Sciatic nerve (tissue), 2 donors: ENCODE measurements at regions not wholly inside any gene's neighbourhood (a gene's known extent, or its start where the extent isn't known, plus 50 kb on each side); places are given as distances from the start of the nearest gene placed in this dataset.
"Not testable (repeated sequence)": the region's sequence is repeated elsewhere in the genome, so short reads cannot be mapped to it uniquely, and the experiment has no call there.

ENCODE experiments used
- ATAC-seq: fragments of 200-7000 bp; cut with Tn5 transposase; one replicate; pipeline ENCODE4 v1.9.1; 2020; ENCODE audit warnings: mild to moderate bottlenecking, moderate library complexity
- DNase-seq: peaks from one replicate; pipeline ENCODE4 v3.0.0-alpha.2; 2020; ENCODE audit warnings: low spot score
- intact Hi-C: fragments of 100-400 bp; cut with DNase I; formaldehyde crosslinking; loops from one replicate; pipeline ENCODE4 v1.14.2; 2022
- donor health status: DM: no; HTN: no; CAD: no.
- donor health status: DM: no; HTN: no; CAD: no.

DNA sequence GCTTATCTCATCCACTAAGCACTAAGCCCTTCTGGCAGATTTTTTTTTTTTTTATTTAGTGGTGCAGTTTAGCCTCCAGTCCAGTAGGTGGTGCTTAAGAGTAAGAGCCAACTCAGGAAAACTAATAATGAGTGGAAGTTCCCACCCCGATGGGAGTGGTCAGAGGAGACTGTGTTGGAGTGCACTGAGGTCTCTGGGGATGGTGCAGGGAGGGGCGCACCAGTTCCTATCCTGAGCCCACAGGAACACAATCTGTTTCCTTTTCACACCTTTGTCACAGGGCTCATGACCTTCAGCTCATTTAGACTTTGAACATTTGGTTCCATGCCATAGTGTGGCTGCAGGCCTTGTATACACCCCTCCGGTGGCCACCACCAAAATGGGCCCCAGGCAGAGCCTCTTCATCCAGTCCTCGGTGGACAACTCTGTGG is 367.4 kb downstream of the SPRY2 start:
- peak; percentile 51 for ATAC-seq
- intact Hi-C loops: no loop called here
- DNase-seq: no peak

DNA sequence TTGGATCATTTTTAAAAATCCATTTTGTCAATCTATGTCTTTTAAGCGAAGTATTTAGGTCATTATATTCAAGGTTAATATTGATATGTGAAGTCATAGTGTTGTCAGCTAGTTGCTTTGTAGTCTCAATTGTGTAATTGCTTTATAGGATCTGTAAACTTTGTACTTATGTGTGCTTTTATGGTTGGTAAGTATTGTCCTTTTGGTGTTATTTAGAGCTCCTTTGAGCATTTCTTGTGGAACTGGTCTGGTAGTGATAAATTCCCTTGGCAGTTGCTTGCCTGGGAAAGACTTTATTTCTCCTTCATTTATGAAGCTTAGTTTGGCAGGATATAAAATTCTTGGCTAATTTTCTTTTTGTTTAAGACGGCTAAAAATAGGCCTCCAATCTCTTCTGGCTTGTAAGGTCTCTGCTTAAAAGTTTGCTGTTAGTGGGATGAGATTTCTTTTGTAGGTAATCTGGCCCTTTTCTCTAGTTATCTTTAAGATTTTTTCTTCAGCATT is 368.8 kb downstream of the SPRY2 start:
- DNase-seq (no peak), ATAC-seq (no peak)
- intact Hi-C loops: no loop called here

DNA sequence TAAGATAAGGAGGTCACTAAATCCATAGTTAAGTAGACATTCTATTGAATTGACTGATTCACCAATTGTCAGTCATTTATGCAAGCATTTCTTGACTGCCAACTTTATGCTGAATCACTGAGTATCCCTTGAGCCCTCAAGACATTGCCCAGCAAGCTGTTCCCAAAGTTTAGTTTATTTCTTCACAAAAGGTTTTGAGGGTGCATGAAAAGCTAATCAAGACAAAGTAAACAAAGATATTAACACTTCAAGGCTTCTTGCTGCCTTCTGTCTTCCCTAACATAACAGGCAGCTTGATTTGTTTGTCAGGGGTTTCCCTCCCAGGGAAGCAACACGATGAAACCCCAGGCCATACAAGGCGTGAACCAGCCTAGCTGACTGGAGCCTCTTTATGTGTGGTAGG is 374.4 kb downstream of the SPRY2 start:
- no peak for ATAC-seq
- intact Hi-C loops: no loop called here
- no peak for DNase-seq

DNA sequence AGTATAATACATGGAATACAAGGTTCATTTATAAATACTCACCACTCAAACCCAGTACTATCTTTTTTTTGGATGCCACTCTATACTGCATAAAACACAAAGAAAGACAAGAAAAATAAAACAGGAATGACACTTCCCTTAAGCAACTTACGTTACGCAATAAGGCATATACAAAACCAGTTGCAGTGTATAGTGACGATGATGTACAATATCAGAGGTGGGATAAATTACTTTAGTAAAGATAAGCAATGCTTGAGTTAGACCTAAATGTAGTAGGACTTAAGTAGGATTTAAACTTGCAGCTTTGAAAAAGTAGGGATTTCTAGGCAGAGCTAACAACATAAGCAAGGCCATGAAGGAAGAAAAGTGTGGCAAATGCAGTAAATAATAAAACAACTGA is 374.9 kb downstream of the SPRY2 start:
- DNase-seq (no peak), ATAC-seq (no peak)
- intact Hi-C loops: no loop called here

DNA sequence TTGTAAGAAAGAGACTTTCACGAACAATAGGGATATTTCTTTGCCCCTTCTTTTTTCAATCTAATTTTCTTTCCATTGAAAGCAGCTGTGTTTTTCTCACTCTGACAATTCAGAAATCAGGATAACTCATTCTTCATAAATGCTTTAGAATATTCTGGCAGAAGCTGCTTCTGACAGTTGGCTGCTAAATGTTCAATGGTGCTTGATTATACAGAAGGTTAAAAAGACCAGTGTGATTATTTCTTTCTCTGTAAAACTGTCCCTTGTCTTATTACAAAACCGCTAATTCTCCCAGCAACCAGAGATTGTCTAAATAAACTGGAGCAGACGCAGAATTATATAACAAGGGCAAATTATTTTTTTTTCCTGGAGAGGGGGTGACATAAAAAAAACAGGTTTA is 394.4 kb downstream of the SPRY2 start:
- DNase-seq (no peak), ATAC-seq (no peak)
- intact Hi-C loops: no loop called here

DNA sequence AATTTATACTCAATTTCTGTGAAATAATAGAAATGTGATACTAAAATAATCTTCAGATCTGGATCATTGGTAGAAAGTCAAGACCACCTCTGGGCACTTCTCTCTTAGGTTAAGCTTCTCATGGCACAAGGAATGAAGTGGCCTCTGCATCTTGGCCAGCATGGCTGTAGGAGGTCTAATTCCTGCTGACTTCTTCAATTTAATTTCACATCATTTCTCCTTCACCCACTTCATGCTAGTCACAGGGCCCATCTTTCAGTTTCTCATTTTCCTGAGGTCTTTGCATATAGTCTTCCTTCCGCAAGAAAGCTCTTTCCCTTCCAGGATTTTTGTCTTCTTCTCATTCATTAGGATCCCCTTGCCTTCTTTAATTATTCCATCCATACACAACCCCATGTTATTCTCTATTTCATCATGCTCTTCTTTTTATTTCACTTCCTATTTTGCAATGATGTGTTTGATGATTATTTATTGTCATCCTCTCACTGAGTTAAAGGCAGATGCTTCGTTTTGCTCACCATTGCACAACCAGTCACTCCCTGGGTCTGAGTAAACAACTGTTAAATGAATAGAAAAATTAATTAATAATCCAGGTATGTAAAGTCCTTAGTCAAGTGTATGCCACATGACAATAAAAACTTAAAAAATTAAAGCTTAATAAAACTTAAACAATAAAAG is 397.4 kb downstream of the SPRY2 start:
- intact Hi-C loops: no loop called here
- DNase-seq: no peak
- no peak for ATAC-seq

DNA sequence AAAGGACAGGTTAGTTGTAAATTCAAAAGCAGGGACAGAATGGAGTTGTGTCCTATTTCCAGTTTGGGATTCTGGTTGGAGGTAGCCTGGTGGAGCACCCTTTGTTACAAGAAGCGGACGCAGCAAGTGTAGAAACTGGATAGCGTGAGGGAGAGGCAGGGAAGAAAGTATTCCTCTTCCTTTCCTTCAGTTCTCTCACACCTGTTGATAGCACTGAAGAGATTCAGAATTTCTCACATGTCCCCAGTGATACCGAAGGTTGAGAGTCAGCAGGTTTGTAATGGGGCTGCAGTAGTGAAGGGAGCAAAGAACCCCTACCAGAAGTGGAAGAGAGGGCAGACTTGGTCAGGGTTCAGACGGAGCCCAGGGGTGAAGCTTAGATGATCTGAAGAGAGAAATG is 399.2 kb downstream of the SPRY2 start:
- intact Hi-C loops: no loop called here
- no peak for DNase-seq
- no peak for ATAC-seq

DNA sequence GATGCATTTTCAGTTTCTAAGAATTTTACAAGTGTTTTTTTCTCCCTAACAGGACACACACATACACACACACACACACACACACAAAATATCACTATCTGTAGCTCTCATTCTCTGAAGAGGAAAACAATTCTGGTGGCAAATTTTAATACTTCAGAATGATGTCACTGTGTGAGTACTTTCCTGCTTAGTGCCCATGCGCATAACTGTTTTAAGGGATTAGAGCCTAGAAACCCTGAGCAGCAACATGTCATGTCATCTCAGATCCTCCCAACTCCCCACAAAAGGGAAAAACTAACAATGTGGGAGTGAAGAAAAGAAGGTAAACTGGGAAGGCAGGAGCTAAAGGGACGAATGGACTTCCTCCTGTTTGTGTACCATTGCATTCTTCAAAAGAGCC is 401.2 kb downstream of the SPRY2 start:
- DNase-seq: no peak
- intact Hi-C loops: no loop called here
- ATAC-seq: no peak

DNA sequence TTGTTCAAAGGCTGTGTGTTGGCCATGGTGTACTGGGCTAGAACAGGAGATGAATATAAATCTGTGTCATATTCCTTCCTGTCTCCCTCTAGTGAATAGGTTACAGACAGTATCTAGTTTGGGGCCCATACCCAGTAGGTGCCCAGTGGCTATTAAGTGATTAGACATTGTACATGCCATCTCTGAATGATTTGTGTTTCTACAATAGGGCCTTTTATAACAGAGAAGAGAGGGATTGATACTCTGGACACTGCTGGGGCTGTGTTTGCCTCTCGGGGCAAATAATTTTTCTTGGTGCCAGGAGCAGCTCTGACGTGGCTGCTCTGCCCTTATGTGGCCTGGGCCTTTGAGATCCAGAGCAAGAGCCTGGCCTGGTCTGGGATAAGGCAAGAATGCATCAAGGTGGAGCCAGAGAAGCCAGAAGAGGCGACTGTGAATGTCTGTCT is 403.1 kb downstream of the SPRY2 start:
- no peak for ATAC-seq
- DNase-seq: no peak
- intact Hi-C loops: no loop called here

DNA sequence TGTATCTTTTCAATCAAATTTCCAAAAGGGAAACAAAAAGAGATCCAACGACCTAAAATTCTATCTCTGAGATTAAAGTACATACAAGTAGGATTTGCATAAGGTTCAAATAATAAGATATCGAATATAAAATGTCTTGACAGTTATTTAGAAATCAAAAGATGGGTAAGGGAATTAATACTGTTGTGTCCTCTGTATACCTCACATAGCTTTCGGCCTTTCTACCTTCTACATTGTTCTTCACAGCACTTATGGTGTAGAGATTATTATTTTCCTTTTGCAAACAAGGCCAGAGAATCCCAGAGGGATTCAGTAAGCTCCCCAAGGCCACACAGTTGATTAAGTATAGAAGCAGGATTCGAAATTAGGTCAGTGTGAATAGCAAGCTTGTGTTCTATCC is 403.6 kb downstream of the SPRY2 start:
- DNase-seq (no peak), ATAC-seq (no peak)
- intact Hi-C loops: no loop called here

DNA sequence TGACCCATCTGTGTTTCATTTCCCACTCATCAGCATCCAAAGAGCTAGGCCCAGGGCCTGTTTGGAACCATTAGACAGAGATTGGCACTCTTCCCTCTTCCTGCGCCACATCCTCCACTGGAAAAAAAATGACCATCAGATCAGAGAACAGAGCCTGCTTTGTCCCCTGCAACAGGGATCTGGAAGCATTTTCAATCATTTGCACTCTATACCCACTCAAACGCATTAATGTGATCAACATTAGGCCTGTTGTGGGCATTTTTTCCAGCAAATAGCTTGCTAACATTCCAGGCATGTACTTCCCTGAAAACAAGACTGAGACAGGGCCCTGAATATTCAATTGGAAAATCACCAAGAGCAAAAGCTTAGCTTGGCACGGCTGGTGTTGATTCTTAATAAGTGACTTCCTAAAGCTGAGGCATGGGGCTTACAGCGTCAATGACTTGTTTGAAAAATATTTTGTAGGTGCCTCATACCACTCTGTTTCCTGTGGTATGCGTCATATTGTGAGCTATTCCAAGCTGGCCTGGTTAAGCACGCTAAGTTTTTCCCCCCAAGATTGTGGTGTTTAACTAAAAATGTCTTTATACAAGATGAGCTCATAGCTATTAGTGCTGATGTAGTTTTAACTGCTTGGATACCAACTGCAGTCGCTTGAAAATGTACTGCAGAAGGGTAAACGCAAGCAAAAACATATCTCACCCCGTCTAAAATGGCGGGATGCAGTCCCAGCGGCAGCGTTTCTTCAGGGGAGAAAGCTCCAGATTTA is 404.4 kb downstream of the SPRY2 start:
- intact Hi-C loops: no loop called here
- ATAC-seq (peak; percentile 90), DNase-seq (no peak)

DNA sequence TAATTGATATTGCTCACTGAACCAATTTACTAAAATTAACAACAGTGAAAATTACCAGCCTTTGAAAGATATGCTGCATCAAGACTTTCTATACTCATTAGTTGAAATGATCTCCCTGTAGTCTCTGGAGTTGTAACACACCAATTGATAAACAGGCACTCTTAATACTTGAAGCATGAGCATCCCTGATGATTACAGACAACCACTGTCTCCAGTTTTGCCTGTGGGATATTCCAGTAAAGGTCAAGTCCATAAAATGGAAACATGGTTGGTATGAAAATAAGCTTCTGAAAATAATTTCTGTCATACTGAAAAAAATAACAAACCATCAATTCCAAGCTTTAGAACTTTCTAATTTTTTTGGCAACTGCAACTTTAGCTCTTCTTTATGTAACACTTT is 405.8 kb downstream of the SPRY2 start:
- DNase-seq (no peak), ATAC-seq (no peak)
- intact Hi-C loops: no loop called here

DNA sequence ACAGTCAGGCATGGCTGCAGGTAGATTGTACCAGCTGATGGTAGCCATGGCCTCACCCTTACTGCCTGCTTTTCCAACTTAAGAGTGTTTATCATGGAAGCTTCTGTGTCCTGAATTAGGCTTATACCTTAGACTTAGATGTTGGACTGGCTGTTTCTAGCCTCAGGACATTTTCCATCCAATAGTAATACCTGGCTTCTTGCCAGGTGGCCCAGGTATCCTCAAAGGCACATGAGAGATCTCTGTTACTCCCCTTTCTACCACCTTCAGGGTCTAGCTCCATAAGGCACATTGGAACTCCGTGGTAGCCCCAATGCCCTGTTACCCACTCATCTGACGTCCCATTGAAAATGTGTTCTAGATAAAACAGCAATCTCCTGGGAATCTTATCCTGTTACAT is 407.5 kb downstream of the SPRY2 start:
- intact Hi-C loops: no loop called here

DNA sequence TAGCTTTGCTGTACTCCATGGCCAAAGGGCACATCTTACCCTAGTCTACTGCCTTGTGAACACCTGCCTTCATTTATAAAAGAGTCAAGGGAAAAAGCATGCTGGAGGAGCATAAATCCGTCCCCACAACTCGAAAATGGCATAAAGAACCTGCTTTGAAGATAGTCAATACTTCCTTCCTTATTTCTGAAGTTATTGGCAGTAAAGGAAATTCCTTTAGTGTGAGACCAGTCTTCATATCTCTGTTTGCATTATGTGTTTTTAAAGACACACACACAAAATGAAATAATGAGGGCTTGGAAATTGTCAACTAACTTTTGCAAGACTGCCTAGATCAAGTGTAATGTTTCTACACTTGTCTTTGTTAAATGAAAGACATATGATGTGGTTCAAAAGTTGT is 408.4 kb downstream of the SPRY2 start:
- ATAC-seq: no peak
- no peak for DNase-seq
- intact Hi-C loops: no loop called here

More for the DNA sequence above, 407.5 kb downstream of the SPRY2 start:
- ATAC-seq (no peak), DNase-seq (no peak)

DNA sequence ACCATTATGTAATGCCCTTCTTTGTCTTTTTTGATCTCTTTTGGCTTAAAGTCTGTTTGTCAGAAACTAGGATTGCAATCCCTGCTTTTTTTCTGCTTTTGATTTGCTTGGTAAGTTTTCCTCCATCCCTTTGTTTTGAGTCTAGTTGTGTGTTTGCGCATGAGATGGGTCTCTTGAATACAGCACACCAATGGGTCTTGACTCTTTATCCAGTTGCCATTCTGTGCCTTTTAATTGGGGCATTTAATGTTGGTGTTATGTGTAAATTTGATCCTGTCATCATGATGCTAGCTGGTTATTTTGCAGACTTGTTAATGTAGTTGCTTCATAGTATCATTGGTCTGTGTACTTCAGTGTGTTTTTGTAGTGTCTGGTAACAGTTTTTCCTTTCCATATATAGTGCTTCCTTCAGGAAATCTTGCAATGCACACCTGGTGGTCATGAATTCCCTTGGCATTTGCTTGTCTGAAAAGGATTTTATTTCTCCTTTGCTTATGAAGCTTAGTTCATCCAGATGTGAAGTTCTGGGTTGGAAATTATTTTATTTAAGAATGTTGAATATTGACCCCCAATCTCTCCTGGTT is 416.9 kb downstream of the SPRY2 start:
- intact Hi-C loops, ATAC-seq, DNase-seq: not testable (repeated sequence)

DNA sequence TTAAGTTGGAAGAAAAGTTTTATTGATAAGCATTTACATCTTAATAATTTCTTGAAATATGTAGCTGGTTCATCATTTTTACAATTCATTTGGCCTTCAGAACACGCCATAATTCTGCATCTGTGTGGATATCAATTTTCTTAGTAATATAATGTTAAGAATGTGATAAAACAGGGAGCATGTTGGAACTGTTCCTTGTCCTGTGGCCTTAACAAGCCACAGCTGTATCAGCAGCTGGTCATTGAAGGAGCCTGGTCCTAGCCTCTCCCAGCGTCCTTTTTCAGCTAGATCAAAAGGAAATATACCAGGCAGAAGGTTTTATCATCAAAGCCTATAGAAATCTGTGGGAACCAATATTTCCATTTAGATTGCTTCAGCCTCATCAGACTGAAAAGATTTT is 421.8 kb downstream of the SPRY2 start:
- intact Hi-C loops: no loop called here
- ATAC-seq (peak; percentile 50), DNase-seq (no peak)

DNA sequence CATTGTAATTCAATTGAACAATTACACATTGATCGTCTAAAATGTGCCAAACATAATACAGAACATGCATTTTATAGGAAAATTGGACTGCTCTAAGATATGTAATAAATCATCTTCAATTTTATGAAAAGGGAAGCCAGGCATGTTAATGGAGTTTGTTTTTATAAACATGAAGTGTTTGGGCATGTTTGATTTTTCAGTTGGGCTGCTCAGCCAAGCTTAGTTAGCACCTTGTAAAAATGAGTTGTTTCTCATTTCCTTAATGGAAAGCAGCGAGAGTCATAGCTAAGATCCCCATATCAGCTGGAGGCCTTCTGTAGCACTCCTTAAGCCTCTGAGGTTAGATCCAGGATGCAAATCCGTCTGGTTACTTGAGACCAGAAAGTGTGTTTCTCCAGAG is 422.3 kb downstream of the SPRY2 start:
- DNase-seq (no peak), ATAC-seq (no peak)
- intact Hi-C loops: no loop called here

DNA sequence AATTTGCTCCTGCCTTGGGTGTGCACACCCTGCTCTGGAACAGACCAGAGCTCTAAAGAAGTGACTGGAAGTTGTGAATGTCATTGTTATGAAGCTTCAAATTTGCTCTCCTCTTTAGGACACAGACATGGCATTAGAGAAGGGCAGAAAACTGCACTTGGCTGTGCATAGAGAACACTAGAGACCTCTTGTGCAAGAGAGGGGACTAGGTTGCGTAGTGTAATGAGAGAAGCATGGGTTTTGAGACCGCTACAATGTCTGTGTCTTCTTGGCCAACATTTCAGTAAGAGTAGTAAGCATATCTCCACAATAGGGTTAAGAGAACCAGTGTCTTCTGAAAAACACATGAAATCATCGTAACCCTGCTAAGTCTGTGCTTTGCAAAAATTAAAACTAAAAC is 423.3 kb downstream of the SPRY2 start:
- DNase-seq (no peak), ATAC-seq (no peak)
- intact Hi-C loops: no loop called here

DNA sequence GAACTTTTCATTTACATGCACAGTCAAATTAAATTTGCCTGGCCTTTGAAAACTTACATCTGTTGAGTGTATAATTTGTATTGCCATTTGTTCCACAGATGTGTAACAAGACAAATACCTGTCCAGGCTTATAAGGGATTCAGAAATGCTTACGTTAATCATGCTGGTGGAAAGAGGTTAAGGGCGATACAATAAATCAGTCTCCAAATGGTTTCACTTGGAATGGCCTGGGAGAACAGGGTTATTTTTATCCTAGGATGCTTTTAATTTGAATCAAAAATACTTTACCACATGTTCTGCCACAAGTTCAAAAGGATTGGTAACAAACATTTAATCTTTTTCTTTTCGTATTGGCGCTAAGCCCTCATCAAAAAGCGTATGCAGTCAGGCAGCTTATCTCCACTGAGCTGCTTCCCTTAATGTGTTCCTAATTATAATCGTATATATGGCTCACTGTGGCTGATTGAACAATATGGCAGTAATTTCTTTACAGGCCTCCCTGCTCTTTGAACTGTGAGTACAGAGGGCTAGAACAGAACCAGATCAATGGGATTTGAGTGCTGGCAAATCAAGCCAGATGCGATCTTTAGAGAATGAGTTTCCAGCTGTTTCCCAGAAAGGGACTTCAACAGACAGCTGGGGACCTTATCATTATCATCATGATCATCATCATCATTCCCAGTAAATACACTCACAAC is 425.7 kb downstream of the SPRY2 start:
- ATAC-seq (no peak), DNase-seq (no peak)
- intact Hi-C loops: no loop called here
